Upper lobe of left lung (tissue), 6 donors: ENCODE measurements at regions not wholly inside any gene's neighbourhood (a gene's known extent, or its start where the extent isn't known, plus 50 kb on each side); places are given as distances from the start of the nearest gene placed in this dataset.

Experiments
- ATAC-seq, 2 donors: fragments of 200-7000 bp; cut with Tn5 transposase; one replicate each; pipeline ENCODE4 v1.9.1; 2022; ENCODE audit warnings: mild to moderate bottlenecking in 2 of 2, moderate library complexity in 2 of 2; ENCODE audit not compliant: low FRiP score in 2 of 2
- DNase-seq, 2 donors: peaks; one replicate each; pipeline ENCODE4 v3.0.0-alpha.2; 2019 to 2020
- H3K27ac ChIP-seq, 4 donors: fragments of 200-600 bp; sonication (generic); one replicate each; pipeline ENCODE4 v1.5.1; 2016 to 2019
- H3K27me3 ChIP-seq, 4 donors: fragments of 200-600 bp; sonication (generic); one replicate each; pipeline ENCODE4 v1.5.1; 2017 to 2019
- H3K36me3 ChIP-seq, 4 donors: fragments of 200-600 bp; sonication (generic); one replicate each; pipeline ENCODE4 v1.5.1; 2016 to 2019
- H3K4me1 ChIP-seq, 4 donors: fragments of 200-600 bp; sonication (generic); one replicate each; pipeline ENCODE4 v1.5.1; 2018 to 2019
- H3K4me3 ChIP-seq, 4 donors: fragments of 200-600 bp; sonication (generic); one replicate each; pipeline ENCODE4 v1.5.1; 2017 to 2019; ENCODE audit warnings: mild to moderate bottlenecking in 2 of 4, moderate library complexity in 1 of 4
- H3K9me3 ChIP-seq, 4 donors: fragments of 200-600 bp; sonication (generic); one replicate each; pipeline ENCODE4 v1.5.1; 2018 to 2019
- EP300 ChIP-seq, 4 donors: sonication (generic); formaldehyde crosslinking; IDR thresholded peaks; one replicate each; pipeline ENCODE4 v1.5.1; 2017; ENCODE audit warnings: antibody characterized with exemption in 4 of 4, control low read depth in 2 of 4
- POLR2A ChIP-seq, 4 donors: fragments of 450-650 bp; IDR thresholded peaks; one replicate each; pipeline ENCODE4 v1.5.1; 2016 to 2017; ENCODE audit warnings: antibody characterized with exemption in 4 of 4, mild to moderate bottlenecking in 2 of 4
- POLR2AphosphoS5 ChIP-seq, 2 donors: sonication (generic); formaldehyde crosslinking; IDR thresholded peaks; one replicate each; pipeline ENCODE4 v1.5.1; 2017; ENCODE audit warnings: antibody characterized with exemption in 2 of 2
- WGBS, 2 donors: methylation state at CpG; one replicate each; pipeline ENCODE4 v1.1.5; 2017 to 2018; 5-methylcytosine and 5-hydroxymethylcytosine counted together
- TF ChIP-seq, protein P1 (sequence below), 6 experiments: fragments of 450-650 bp in 4 of 6; fragments of 200-600 bp in 2 of 6; sonication (generic) in 2 of 6; IDR thresholded peaks; one replicate each; pipeline ENCODE4 v1.5.1; 2016 to 2019; ENCODE audit warnings: antibody characterized with exemption in 6 of 6
- donor health status: DM: no; HTN: no; CAD: no; lungs with moderate emphysema.
- donor health status: DM: no; HTN: yes; CAD: no; lungs with severe emphysema.

DNA sequence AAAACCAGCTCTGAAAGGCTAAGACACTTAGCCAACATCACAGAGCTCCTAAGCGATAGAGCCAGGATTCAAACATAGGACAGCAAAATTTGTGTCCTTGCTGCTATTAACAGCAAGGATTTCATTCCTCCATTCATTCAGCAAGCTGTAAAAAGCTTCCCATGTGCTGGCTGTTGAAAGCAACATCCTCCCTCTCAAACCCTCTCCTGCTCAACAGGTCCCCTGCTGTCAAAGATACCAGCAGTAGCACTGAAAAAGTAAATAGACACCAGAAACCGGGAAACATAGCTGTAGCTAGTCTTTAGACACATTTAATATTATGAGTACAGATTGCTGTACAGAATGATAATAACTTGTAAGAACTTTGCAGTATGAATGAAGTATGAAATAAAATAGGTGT is 52.6 kb upstream of the ADAMTSL1 start:
- no peaks in the 10 kb centered on the region for H3K36me3 ChIP-seq
- WGBS, 2 donors: 77 to 81% methylated on average over 2 of the region's 2 CpGs
- H3K4me1 ChIP-seq: no peaks in the 10 kb centered on the region
- ATAC-seq: no peak
- H3K27me3 ChIP-seq: no peaks in the 10 kb centered on the region
- no peak for DNase-seq
- H3K27ac ChIP-seq: no peak overlapping the region
- no peaks in the 10 kb centered on the region for H3K9me3 ChIP-seq
- no peak overlapping the region for H3K4me3 ChIP-seq
- TF ChIP-seq, protein P1, sequence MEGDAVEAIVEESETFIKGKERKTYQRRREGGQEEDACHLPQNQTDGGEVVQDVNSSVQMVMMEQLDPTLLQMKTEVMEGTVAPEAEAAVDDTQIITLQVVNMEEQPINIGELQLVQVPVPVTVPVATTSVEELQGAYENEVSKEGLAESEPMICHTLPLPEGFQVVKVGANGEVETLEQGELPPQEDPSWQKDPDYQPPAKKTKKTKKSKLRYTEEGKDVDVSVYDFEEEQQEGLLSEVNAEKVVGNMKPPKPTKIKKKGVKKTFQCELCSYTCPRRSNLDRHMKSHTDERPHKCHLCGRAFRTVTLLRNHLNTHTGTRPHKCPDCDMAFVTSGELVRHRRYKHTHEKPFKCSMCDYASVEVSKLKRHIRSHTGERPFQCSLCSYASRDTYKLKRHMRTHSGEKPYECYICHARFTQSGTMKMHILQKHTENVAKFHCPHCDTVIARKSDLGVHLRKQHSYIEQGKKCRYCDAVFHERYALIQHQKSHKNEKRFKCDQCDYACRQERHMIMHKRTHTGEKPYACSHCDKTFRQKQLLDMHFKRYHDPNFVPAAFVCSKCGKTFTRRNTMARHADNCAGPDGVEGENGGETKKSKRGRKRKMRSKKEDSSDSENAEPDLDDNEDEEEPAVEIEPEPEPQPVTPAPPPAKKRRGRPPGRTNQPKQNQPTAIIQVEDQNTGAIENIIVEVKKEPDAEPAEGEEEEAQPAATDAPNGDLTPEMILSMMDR (IDR thresholded peaks at IDR 0.05): no peak
- no peak for TF ChIP-seq EP300 (IDR thresholded peaks at IDR 0.05)
- no peak for TF ChIP-seq POLR2AphosphoS5 (IDR thresholded peaks at IDR 0.05)
- no peak for TF ChIP-seq POLR2A (IDR thresholded peaks at IDR 0.05)

DNA sequence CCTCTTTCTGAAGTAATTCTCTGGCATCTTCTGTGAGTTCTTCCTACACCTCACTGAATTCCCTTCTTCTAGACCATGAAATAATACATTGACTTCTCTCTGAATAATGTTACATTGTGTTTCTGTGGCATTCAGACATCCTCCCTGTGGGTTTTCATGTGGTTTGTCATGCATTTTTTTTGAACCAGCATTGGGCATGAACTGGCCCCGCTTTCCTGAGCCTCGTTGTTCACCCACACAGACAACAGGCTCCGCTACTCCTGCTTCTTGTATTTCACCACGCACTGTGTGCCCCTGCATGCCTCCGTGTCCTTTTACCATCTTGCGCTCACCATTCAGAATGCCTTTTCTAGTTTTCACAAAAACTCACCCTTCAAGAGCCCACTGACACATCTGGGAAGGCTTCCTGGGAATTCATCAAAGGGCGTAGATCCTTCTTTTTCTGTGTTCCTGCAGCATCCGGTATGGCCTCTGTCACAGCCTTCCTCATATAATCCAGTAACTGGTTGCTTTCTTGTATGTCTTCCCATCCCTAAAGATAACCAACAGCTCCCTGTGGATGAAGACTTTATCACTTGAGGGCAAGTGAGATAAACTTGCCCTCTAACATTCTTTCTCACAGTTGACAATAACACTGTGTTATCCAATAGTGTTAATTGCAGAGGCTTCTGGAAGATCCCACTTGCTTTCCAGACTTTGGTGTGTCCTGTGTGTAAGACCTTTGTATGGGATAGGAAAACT is 51.5 kb upstream of the ADAMTSL1 start:
- no peak for DNase-seq
- TF ChIP-seq POLR2A (IDR thresholded peaks at IDR 0.05): no peak
- no peak for TF ChIP-seq POLR2AphosphoS5 (IDR thresholded peaks at IDR 0.05)
- TF ChIP-seq EP300 (IDR thresholded peaks at IDR 0.05): no peak
- TF ChIP-seq, protein P1 (IDR thresholded peaks at IDR 0.05): no peak
- Histone ChIP-seq H3K36me3 (no peaks in the 10 kb centered on the region), H3K4me3 (no peak overlapping the region), H3K9me3 (no peaks in the 10 kb centered on the region), H3K27ac (no peak overlapping the region), H3K27me3 (no peaks in the 10 kb centered on the region), H3K4me1 (no peaks in the 10 kb centered on the region)
- ATAC-seq: no peak
- 87 to 89% methylated on average over 8 of the region's 8 CpGs for WGBS, 2 donors

DNA sequence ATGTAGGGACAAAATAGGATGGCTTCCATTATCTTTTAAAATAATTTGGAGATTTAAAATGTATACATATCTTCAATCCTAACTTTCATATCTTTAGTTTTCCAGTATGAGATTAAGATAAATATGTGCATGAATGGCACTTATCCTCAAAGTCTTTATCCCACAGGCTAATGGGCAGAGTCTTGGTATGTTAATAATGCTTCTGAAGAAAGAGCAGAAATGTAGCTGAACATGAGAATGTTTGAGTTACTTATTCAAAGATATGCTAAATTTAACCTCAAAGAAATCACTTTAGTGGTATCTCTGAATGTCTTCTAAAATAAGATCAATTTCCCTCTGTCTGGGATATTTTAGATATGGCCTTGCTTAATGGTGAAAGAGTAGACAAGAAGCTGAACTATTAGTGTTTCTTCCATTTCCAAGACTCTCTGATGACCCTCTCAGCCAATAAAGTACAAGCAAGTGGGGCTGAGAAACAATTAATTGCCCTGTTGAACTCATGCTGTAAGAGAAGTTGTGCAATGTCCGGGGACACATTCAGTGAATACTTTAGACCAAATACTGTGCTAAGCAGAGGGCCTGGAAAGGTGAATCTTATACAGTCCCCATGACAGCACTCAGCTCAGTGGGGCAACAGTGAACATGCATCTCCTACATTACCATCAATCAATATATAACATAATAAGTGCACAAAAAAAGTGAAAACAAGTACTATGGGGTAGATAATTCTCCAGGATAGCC is 50.0 kb upstream of the ADAMTSL1 start:
- 58 to 67% methylated on average over 1 of the region's 1 CpG for WGBS, 2 donors
- no peaks in the 10 kb centered on the region for H3K27me3 ChIP-seq
- H3K4me3 ChIP-seq: no peak overlapping the region
- H3K9me3 ChIP-seq: no peaks in the 10 kb centered on the region
- TF ChIP-seq, protein P1 (IDR thresholded peaks at IDR 0.05): no peak
- no peak for TF ChIP-seq POLR2AphosphoS5 (IDR thresholded peaks at IDR 0.05)
- TF ChIP-seq POLR2A (IDR thresholded peaks at IDR 0.05): no peak
- no peak for TF ChIP-seq EP300 (IDR thresholded peaks at IDR 0.05)
- no peaks in the 10 kb centered on the region for H3K36me3 ChIP-seq
- ATAC-seq: peak in 1 of 2 donors; percentile 52
- DNase-seq: peak in 1 of 2 donors; percentile 30
- no peak overlapping the region for H3K27ac ChIP-seq
- H3K4me1 ChIP-seq: no peaks in the 10 kb centered on the region
